Esophagus squamous epithelium (tissue), 4 donors: ENCODE measurements at regions not wholly inside any gene's neighbourhood (a gene's known extent, or its start where the extent isn't known, plus 50 kb on each side); places are given as distances from the start of the nearest gene placed in this dataset.

Experiments used
- POLR2A ChIP-seq, 4 donors: fragments of 450-650 bp; IDR thresholded peaks; one replicate each; pipeline ENCODE4 v1.6.1; 2017; ENCODE audit warnings: antibody characterized with exemption in 4 of 4, mild to moderate bottlenecking in 4 of 4, moderate library complexity in 3 of 4
- TF ChIP-seq, protein P1 (sequence below), 6 experiments: fragments of 450-650 bp in 4 of 6; fragments of 200-600 bp in 2 of 6; sonication (generic) in 2 of 6; IDR thresholded peaks; one replicate each; pipeline ENCODE4 v1.5.1; 2016 to 2019; ENCODE audit warnings: antibody characterized with exemption in 6 of 6, mild to moderate bottlenecking in 4 of 6, moderate library complexity in 4 of 6

- TF ChIP-seq, protein P1, sequence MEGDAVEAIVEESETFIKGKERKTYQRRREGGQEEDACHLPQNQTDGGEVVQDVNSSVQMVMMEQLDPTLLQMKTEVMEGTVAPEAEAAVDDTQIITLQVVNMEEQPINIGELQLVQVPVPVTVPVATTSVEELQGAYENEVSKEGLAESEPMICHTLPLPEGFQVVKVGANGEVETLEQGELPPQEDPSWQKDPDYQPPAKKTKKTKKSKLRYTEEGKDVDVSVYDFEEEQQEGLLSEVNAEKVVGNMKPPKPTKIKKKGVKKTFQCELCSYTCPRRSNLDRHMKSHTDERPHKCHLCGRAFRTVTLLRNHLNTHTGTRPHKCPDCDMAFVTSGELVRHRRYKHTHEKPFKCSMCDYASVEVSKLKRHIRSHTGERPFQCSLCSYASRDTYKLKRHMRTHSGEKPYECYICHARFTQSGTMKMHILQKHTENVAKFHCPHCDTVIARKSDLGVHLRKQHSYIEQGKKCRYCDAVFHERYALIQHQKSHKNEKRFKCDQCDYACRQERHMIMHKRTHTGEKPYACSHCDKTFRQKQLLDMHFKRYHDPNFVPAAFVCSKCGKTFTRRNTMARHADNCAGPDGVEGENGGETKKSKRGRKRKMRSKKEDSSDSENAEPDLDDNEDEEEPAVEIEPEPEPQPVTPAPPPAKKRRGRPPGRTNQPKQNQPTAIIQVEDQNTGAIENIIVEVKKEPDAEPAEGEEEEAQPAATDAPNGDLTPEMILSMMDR (IDR thresholded peaks at IDR 0.05): no peak
- TF ChIP-seq POLR2A (IDR thresholded peaks at IDR 0.05): no peak
Observed at GRCh38 chr15:87348746-87349145, 907.8 kb downstream of the NTRK3 start.
